ENCODE measurements at regions not wholly inside any gene's neighbourhood (a gene's known extent, or its start where the extent isn't known, plus 50 kb on each side); places are given as distances from the start of the nearest gene placed in this dataset.

GRCh38 chr12:86788661-86789060 lies 532.5 kb upstream of the MGAT4C start:
- TF ChIP-seq CTCF (IDR thresholded peaks at IDR 0.05; ENCODE audit: extremely low read depth, missing control alignments): no peak
- no peak for DNase-seq (ENCODE audit: low spot score)

- DNase-seq (ENCODE audit: low spot score): no peak
- no peak for TF ChIP-seq CTCF (IDR thresholded peaks at IDR 0.05; ENCODE audit: extremely low read depth, missing control alignments)
Measured at GRCh38 chr12:86787419-86787818, 531.2 kb upstream of the MGAT4C start.

GRCh38 chr12:86777325-86777724 lies 521.1 kb upstream of the MGAT4C start:
- no peak for TF ChIP-seq CTCF (IDR thresholded peaks at IDR 0.05; ENCODE audit: extremely low read depth, missing control alignments)
- no peak for DNase-seq (ENCODE audit: low spot score)

GRCh38 chr12:86774841-86775388 lies 518.7 kb upstream of the MGAT4C start:
- DNase-seq (ENCODE audit: low spot score): no peak
- TF ChIP-seq CTCF (IDR thresholded peaks at IDR 0.05; ENCODE audit: extremely low read depth, missing control alignments): no peak

GRCh38 chr12:86772696-86773095 lies 516.5 kb upstream of the MGAT4C start:
- TF ChIP-seq CTCF (IDR thresholded peaks at IDR 0.05; ENCODE audit: extremely low read depth, missing control alignments): no peak
- DNase-seq (ENCODE audit: low spot score): no peak

GRCh38 chr12:86770871-86771270 lies 514.7 kb upstream of the MGAT4C start:
- no peak for TF ChIP-seq CTCF (IDR thresholded peaks at IDR 0.05; ENCODE audit: extremely low read depth, missing control alignments)
- DNase-seq (ENCODE audit: low spot score): no peak

GRCh38 chr12:86748894-86749293 lies 492.7 kb upstream of the MGAT4C start:
- TF ChIP-seq CTCF (IDR thresholded peaks at IDR 0.05; ENCODE audit: extremely low read depth, missing control alignments): no peak
- DNase-seq (ENCODE audit: low spot score): no peak

All from GM20000 (cell line).